ENCODE measurements at regions not wholly inside any gene's neighbourhood (a gene's known extent, or its start where the extent isn't known, plus 50 kb on each side); places are given as distances from the start of the nearest gene placed in this dataset.
A peak's percentile ranks its signal among the peaks of the same experiment; 100 is the strongest.

DNA sequence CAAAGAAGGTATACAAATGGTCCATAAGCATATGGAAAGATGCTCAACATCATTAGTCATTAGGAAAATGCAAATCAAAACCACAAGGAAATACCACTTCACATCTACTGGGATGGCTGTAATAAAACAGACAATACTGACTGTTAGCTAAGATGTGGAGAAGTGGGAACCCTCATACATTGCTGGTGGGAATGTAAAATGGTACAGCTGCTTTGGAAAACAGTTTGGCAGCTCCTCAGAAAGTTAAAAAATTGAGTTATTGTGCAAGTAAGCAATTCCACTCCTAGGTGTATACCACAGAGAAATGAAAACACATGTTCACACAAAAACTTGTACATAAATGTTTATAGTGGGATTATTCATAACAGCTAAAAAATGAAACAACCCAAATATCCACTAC, 173.0 kb upstream of the JAG1 start:
- ChIA-PET SMC1A (ENCODE audit: uncharacterized antibody, unreplicated experiment) (interaction anchor here (1.8 kb wide), 1 partner anchor 9 kb away, joined by 6 read pairs; no protein-coding TSS in a partner anchor), CTCF (no interaction called here), RAD21 (ENCODE audit: unreplicated experiment) (no interaction called here), POLR2A (no interaction called here)
- in situ Hi-C loops (cut with MboI) (no loop called here), intact Hi-C loops (cut with micrococcal nuclease; ENCODE audit: unreplicated experiment) (loop anchor here (10.0 kb wide), 1 partner anchor 58 kb away; no protein-coding TSS in a partner anchor)
- DNase-seq (ENCODE audit: low read depth, low spot score): no peak
- no peaks in the 10 kb centered on the region; the same call in 2 of the 3 replicates for H3K9me3 ChIP-seq (replicated peaks; ENCODE audit: control insufficient read depth, insufficient read depth, low read length)
- H3K36me3 ChIP-seq (ENCODE audit: control insufficient read depth in 2 of 2, insufficient read depth in 2 of 2, low read length in 1 of 2): no peaks in the 10 kb centered on the region
- no peak for FAIRE-seq
- H3K79me2 ChIP-seq (ENCODE audit: control insufficient read depth, insufficient read depth, low read length): no peaks in the 10 kb centered on the region
- no peaks in the 10 kb centered on the region for H3K27me3 ChIP-seq (replicated peaks in 1 of 2; ENCODE audit: control insufficient read depth in 2 of 2, insufficient read depth in 2 of 2, low read length in 1 of 2)
- TF ChIP-seq BRCA1 (IDR thresholded peaks at IDR 0.05; ENCODE audit: low read depth, low read length): no peak
- BruUV-seq (replicated peaks): no TSS peak
- no peak overlapping the region for H3K9ac ChIP-seq (ENCODE audit: control insufficient read depth, insufficient read depth, low read length)
- no peak overlapping the region for H3K4me3 ChIP-seq
- H2AFZ ChIP-seq (ENCODE audit: control insufficient read depth, low read depth, low read length): no peak overlapping the region
- no peaks in the 10 kb centered on the region for H3K4me1 ChIP-seq (ENCODE audit: control insufficient read depth, insufficient read depth, low read length)
- H3K27ac ChIP-seq (ENCODE audit: control insufficient read depth, insufficient read depth): no peak overlapping the region
- no peak overlapping the region for H3K4me2 ChIP-seq (ENCODE audit: control insufficient read depth, insufficient read depth)
- ATAC-seq: no peak
- no peaks in the 10 kb centered on the region for H4K20me1 ChIP-seq (ENCODE audit: control insufficient read depth, insufficient read depth)

DNA sequence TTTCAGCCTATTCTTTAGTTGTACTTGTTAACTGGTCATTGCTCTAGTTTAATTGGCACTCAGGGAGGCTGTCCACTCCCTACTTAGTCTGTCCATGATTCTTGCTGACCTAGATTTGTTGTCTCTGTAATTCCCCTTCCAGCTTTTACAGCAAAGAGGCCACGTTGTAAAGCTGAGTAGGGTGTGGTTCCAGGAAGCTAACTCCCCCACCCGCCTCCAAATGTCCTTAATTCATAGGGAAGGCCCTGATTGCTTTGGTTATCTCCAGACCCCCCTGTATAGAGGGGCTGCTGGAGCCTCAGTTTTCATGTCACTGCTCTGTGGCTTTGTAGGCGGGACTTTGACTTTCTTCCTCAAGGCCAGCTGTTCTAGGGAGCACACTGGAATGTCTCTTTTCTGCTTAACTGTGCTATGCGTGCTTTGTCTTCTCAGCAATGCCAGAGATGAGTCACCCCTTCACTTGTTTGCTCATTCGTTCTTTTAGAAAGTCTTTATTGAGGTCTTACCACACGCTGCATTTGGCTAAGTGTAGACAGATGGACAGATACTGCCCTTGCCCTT, 175.1 kb upstream of the JAG1 start:
- no peaks in the 10 kb centered on the region for H3K36me3 ChIP-seq (ENCODE audit: control insufficient read depth in 2 of 2, insufficient read depth in 2 of 2, low read length in 1 of 2)
- BruUV-seq (replicated peaks): no TSS peak

More for the DNA sequence above, 175.1 kb upstream of the JAG1 start:
- no peaks in the 10 kb centered on the region for H3K9me3 ChIP-seq (replicated peaks; ENCODE audit: control insufficient read depth, insufficient read depth, low read length)
- no peak overlapping the region for H3K27ac ChIP-seq (ENCODE audit: control insufficient read depth, insufficient read depth)
- H2AFZ ChIP-seq (ENCODE audit: control insufficient read depth, low read depth, low read length): no peak overlapping the region
- intact Hi-C loops (cut with micrococcal nuclease; ENCODE audit: unreplicated experiment): loop anchor here (10.0 kb wide), 1 partner anchor 56 kb away; no protein-coding TSS in a partner anchor
- no peak overlapping the region for H3K4me2 ChIP-seq (ENCODE audit: control insufficient read depth, insufficient read depth)
- in situ Hi-C loops (cut with MboI): no loop called here
- no peak overlapping the region for H3K4me3 ChIP-seq
- ATAC-seq: peak; percentile 82
- H3K79me2 ChIP-seq (ENCODE audit: control insufficient read depth, insufficient read depth, low read length): no peaks in the 10 kb centered on the region
- CTCF ChIA-PET: no interaction called here
- no peak for FAIRE-seq
- POLR2A ChIA-PET: no interaction called here
- no peak overlapping the region for H3K9ac ChIP-seq (ENCODE audit: control insufficient read depth, insufficient read depth, low read length)
- no peaks in the 10 kb centered on the region for H3K27me3 ChIP-seq (replicated peaks in 1 of 2; ENCODE audit: control insufficient read depth in 2 of 2, insufficient read depth in 2 of 2, low read length in 1 of 2)
- no peaks in the 10 kb centered on the region for H3K4me1 ChIP-seq (ENCODE audit: control insufficient read depth, insufficient read depth, low read length)
- H4K20me1 ChIP-seq (ENCODE audit: control insufficient read depth, insufficient read depth): no peaks in the 10 kb centered on the region; the same call in 1 of the 2 replicates
- SMC1A ChIA-PET (ENCODE audit: uncharacterized antibody, unreplicated experiment): interaction anchor here (1.0 kb wide), 1 partner anchor 102 kb away, joined by 3 read pairs; no protein-coding TSS in a partner anchor
- RAD21 ChIA-PET (ENCODE audit: unreplicated experiment): no interaction called here
- DNase-seq (ENCODE audit: low read depth, low spot score): peak; percentile 11
- TF ChIP-seq IRF4 (IDR thresholded peaks at IDR 0.05; ENCODE audit: low read depth, low read length) (0 out of 2 replicates have a peak, but pooled peaks have one; percentile 33), HDAC6 (IDR thresholded peaks at IDR 0.05; ENCODE audit: unreplicated experiment) (no peak), RUNX3 (IDR thresholded peaks at IDR 0.05; ENCODE audit: low read length) (peak; percentile 42; the same call in 1 of the 2 replicates), CREB1 (IDR thresholded peaks at IDR 0.05; ENCODE audit: low read depth) (no peak), REST (IDR thresholded peaks at IDR 0.05; ENCODE audit: low read depth, low read length) (no peak), RB1 (IDR thresholded peaks at IDR 0.05; ENCODE audit: borderline replicate concordance) (no peak), BCL11A (IDR thresholded peaks at IDR 0.05; ENCODE audit: low read depth, low read length) (0 out of 2 replicates have a peak, but pooled peaks have one; percentile 30), JUNB (IDR thresholded peaks at IDR 0.05) (0 out of 2 replicates have a peak, but pooled peaks have one; percentile 17), ZNF24 (IDR thresholded peaks at IDR 0.05) (peak; percentile 69; the same call in 1 of the 2 replicates), SPI1 (IDR thresholded peaks at IDR 0.05; ENCODE audit: borderline replicate concordance, insufficient read depth, low read depth, low read length) (no peak), CTCF (IDR thresholded peaks at IDR 0.05 in 2 of 3, conservative IDR thresholded peaks at IDR 0.05 in 1 of 3; ENCODE audit: control insufficient read depth in 2 of 3, extremely low read depth in 1 of 3, insufficient read depth in 1 of 3, low read depth in 3 of 3, low read length in 3 of 3) (no peak), SMAD1 (IDR thresholded peaks at IDR 0.05; ENCODE audit: low read depth, partially characterized antibody) (no peak)
- 8% methylated on average over 6 of the region's 6 CpGs for WGBS (ENCODE audit: insufficient coverage, insufficient replicate concordance, low lambda C conversion rate, missing lambda C conversion rate)

Measured in GM12878 (cell line).